ENCODE measurements at regions not wholly inside any gene's neighbourhood (a gene's known extent, or its start where the extent isn't known, plus 50 kb on each side); places are given as distances from the start of the nearest gene placed in this dataset.

GRCh38 chr5:136703706-136704105, 338.4 kb upstream of the TRPC7 start:
- TF ChIP-seq CTCF (IDR thresholded peaks at IDR 0.05; ENCODE audit: low read depth, low read length) (no peak), POLR2A (IDR thresholded peaks at IDR 0.05; ENCODE audit: extremely low read depth, insufficient read length) (no peak), MAX (IDR thresholded peaks at IDR 0.05; ENCODE audit: low read depth, low read length) (no peak), MYC (IDR thresholded peaks at IDR 0.05; ENCODE audit: low read depth, low read length) (no peak)

Measured in NB4 (cell line).